Transverse colon (tissue), 4 donors: ENCODE measurements at regions not wholly inside any gene's neighbourhood (a gene's known extent, or its start where the extent isn't known, plus 50 kb on each side); places are given as distances from the start of the nearest gene placed in this dataset.

Experiments used
- DNase-seq: peaks from one replicate; pipeline ENCODE4 v3.0.0-alpha.2; 2019
- H3K27ac ChIP-seq, 4 donors: fragments of 200-600 bp; sonication (generic); 2 replicates each; pipeline ENCODE4 v1.5.1; 2016 to 2018; ENCODE audit warnings: inconsistent platforms in 4 of 4
- H3K27me3 ChIP-seq: fragments of 200-600 bp; sonication (generic); 2 replicates; pipeline ENCODE4 v1.5.1; 2017; ENCODE audit warnings: inconsistent platforms
- H3K36me3 ChIP-seq, 4 donors: fragments of 200-600 bp; sonication (generic); 2 replicates each; pipeline ENCODE4 v1.5.1; 2017 to 2019; ENCODE audit warnings: inconsistent platforms in 4 of 4
- H3K4me1 ChIP-seq, 4 donors: fragments of 200-600 bp; sonication (generic); 2 replicates each; pipeline ENCODE4 v1.5.1; 2017 to 2020; ENCODE audit warnings: inconsistent platforms in 4 of 4
- H3K4me3 ChIP-seq, 4 donors: fragments of 200-600 bp; sonication (generic); 1 replicate in 1 of 4; 2 replicates in 3 of 4; pipeline versions ENCODE4 v1.5.1 to v1.6.1; 2017 to 2019; ENCODE audit warnings: inconsistent platforms in 4 of 4
- H3K9me3 ChIP-seq, 2 donors: fragments of 200-600 bp; sonication (generic); 2 replicates each; pipeline ENCODE4 v1.5.1; 2017 to 2019; ENCODE audit warnings: inconsistent platforms in 2 of 2
- EP300 ChIP-seq: sonication (generic); formaldehyde crosslinking; IDR thresholded peaks from one replicate; pipeline ENCODE4 v1.6.1; 2017; ENCODE audit warnings: antibody characterized with exemption, low read depth
- POLR2A ChIP-seq: fragments of 450-650 bp; IDR thresholded peaks from one replicate; pipeline ENCODE4 v1.6.1; 2016; ENCODE audit warnings: antibody characterized with exemption, mild to moderate bottlenecking, moderate library complexity
- POLR2AphosphoS5 ChIP-seq, 3 donors: sonication (generic); formaldehyde crosslinking; IDR thresholded peaks; one replicate each; pipeline ENCODE4 v1.6.1; 2016; ENCODE audit warnings: antibody characterized with exemption in 3 of 3
- WGBS, 2 donors: methylation state at CpG; one replicate each; pipeline ENCODE4 v1.1.5; 2018; ENCODE audit warnings: low coverage in 1 of 2; 5-methylcytosine and 5-hydroxymethylcytosine counted together
- in situ Hi-C, 4 donors: fragments of 200-750 bp; cut with MboI; loops; one replicate each; pipeline versions ENCODE4 v1.15.0 to v1.15.1; 2017; ENCODE audit warnings: low sequenced_read_pairs in 3 of 4, low pct_ligation_motif_present in 1 of 4, low pct_unique_long_range_greater_than_20kb in 1 of 4
- intact Hi-C: fragments of 100-400 bp; cut with DNase I; formaldehyde crosslinking; loops from one replicate; pipeline ENCODE4 v1.15.1; 2023; ENCODE audit warnings: low total_unique reads
- TF ChIP-seq, protein P1 (sequence below), 5 experiments: fragments of 200-600 bp in 3 of 5; fragments of 450-650 bp in 2 of 5; sonication (generic) in 3 of 5; IDR thresholded peaks; 1 replicate in 2 of 5; 2 replicates in 3 of 5; pipeline ENCODE4 v1.5.1; 2016 to 2017; ENCODE audit warnings: antibody characterized with exemption in 5 of 5, inconsistent platforms in 3 of 5, mild to moderate bottlenecking in 2 of 5, moderate library complexity in 1 of 5

- no peak for TF ChIP-seq POLR2AphosphoS5 (IDR thresholded peaks at IDR 0.05)
- TF ChIP-seq EP300, result no peak
- TF ChIP-seq, protein P1, sequence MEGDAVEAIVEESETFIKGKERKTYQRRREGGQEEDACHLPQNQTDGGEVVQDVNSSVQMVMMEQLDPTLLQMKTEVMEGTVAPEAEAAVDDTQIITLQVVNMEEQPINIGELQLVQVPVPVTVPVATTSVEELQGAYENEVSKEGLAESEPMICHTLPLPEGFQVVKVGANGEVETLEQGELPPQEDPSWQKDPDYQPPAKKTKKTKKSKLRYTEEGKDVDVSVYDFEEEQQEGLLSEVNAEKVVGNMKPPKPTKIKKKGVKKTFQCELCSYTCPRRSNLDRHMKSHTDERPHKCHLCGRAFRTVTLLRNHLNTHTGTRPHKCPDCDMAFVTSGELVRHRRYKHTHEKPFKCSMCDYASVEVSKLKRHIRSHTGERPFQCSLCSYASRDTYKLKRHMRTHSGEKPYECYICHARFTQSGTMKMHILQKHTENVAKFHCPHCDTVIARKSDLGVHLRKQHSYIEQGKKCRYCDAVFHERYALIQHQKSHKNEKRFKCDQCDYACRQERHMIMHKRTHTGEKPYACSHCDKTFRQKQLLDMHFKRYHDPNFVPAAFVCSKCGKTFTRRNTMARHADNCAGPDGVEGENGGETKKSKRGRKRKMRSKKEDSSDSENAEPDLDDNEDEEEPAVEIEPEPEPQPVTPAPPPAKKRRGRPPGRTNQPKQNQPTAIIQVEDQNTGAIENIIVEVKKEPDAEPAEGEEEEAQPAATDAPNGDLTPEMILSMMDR (IDR thresholded peaks at IDR 0.05), result no peak
- no peak for TF ChIP-seq POLR2A
- Histone ChIP-seq H3K27me3 (no peaks in the 10 kb centered on the region), H3K4me1 (peaks cover 0 to 5% (median 0%) of the 10 kb centered on the region in 4 donors), H3K4me3 (no peak overlapping the region), H3K36me3 (no peaks in the 10 kb centered on the region), H3K9me3 (no peaks in the 10 kb centered on the region), H3K27ac (no peak overlapping the region)
- intact Hi-C loops (no loop called here), in situ Hi-C loops (no loop called here)
- WGBS, 2 donors, result 74 to 75% methylated on average over 3 of the region's 3 CpGs
- no peak for DNase-seq
Measured at GRCh38 chr9:88218726-88219125, 80.5 kb upstream of the SPATA31C2 start.

DNA sequence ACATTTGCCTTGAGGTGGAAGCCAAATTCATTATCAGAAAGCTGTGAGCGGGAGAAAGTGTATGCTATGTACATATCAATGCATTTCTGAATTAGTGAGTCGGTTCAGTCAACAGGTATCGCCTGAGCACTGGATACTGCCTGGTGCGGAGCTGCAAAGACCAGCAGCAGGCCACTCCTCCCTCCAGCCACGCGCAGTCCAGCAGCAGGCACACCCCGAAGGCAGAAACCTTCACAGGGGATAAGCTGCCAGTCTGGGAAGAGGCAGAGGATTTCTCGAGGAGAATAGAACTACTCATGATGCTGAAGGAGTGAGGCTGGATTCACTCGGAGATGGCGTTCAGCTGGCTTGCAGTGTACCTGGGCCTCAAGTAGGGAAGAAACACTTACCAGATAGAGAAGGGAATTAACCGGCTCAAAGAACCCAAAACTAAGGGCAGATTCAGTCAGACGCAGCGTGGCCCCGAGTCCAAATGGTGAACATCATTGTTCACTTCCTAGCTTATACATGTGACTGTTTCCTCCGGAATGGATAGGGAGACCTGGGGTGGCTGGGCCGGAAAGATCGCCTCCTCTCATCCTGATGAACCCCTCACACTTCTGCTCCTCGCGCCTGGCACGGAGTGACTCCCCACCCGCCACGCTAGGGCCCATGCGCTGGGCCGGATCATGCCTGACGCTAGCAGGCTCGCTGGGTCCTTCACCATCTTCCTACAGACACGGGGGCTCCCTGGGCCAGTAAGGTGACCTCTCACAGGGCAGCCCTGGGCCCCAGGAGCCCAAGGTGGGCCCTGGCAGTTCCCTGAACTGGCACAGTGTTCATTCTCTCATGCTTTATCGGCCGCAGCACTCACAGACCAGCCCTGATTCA is 78.1 kb upstream of the SPATA31C2 start:
- TF ChIP-seq POLR2AphosphoS5 (IDR thresholded peaks at IDR 0.05) (no peak), POLR2A (no peak), EP300 (no peak)
- TF ChIP-seq, protein P1 (IDR thresholded peaks at IDR 0.05), result no peak
- Histone ChIP-seq H3K9me3 (no peaks in the 10 kb centered on the region), H3K27me3 (no peaks in the 10 kb centered on the region), H3K36me3 (no peaks in the 10 kb centered on the region), H3K4me3 (no peak overlapping the region), H3K4me1 (peaks cover 0 to 5% (median 0%) of the 10 kb centered on the region in 4 donors), H3K27ac (no peak overlapping the region)
- intact Hi-C loops (no loop called here), in situ Hi-C loops (no loop called here)
- no peak for DNase-seq
- 88 to 92% methylated on average over 10 to 29 of the region's 29 CpGs for WGBS, 2 donors

- Histone ChIP-seq H3K27ac (no peak overlapping the region), H3K36me3 (no peaks in the 10 kb centered on the region), H3K27me3 (no peaks in the 10 kb centered on the region), H3K4me1 (peaks cover 0 to 5% (median 0%) of the 10 kb centered on the region in 4 donors), H3K9me3 (no peaks in the 10 kb centered on the region), H3K4me3 (no peak overlapping the region)
- TF ChIP-seq POLR2AphosphoS5 (IDR thresholded peaks at IDR 0.05), result no peak
- TF ChIP-seq EP300, result no peak
- TF ChIP-seq, protein P1 (IDR thresholded peaks at IDR 0.05), result no peak
- TF ChIP-seq POLR2A, result no peak
- in situ Hi-C loops (no loop called here), intact Hi-C loops (no loop called here)
- no peak for DNase-seq
- WGBS, 2 donors, result 70 to 78% methylated on average over 7 to 10 of the region's 10 CpGs
Measured at GRCh38 chr9:88215196-88216125, 77.2 kb upstream of the SPATA31C2 start.

GRCh38 chr9:88202321-88202720 is 64.0 kb upstream of the SPATA31C2 start:
- H3K27me3 ChIP-seq, result no peaks in the 10 kb centered on the region
- no peak overlapping the region for H3K4me3 ChIP-seq
- no peak overlapping the region for H3K27ac ChIP-seq
- TF ChIP-seq, protein P1 (IDR thresholded peaks at IDR 0.05), result no peak
- no peak for TF ChIP-seq POLR2AphosphoS5 (IDR thresholded peaks at IDR 0.05)
- TF ChIP-seq EP300, result no peak
- H3K4me1 ChIP-seq, result peaks cover 0 to 12% (median 6%) of the 10 kb centered on the region in 4 donors
- 81 to 85% methylated on average over 6 to 8 of the region's 8 CpGs for WGBS, 2 donors
- H3K9me3 ChIP-seq, result no peaks in the 10 kb centered on the region
- no peak for DNase-seq
- in situ Hi-C loops (no loop called here), intact Hi-C loops (no loop called here)
- no peaks in the 10 kb centered on the region for H3K36me3 ChIP-seq
